Thymus (tissue), 11 donors: ENCODE measurements at regions not wholly inside any gene's neighbourhood (a gene's known extent, or its start where the extent isn't known, plus 50 kb on each side); places are given as distances from the start of the nearest gene placed in this dataset.
"Not testable (repeated sequence)": the region's sequence is repeated elsewhere in the genome, so short reads cannot be mapped to it uniquely, and the experiment has no call there.

Experiments used
- DNase-seq, 9 donors: peaks; one replicate each; pipeline ENCODE4 v3.0.0-alpha.2; 2013; ENCODE audit warnings: low spot score in 9 of 9, low read depth in 6 of 9, missing footprints in 1 of 9
- H3K27ac ChIP-seq, 2 donors: one replicate each; pipeline ENCODE4 v1.5.1; 2013; ENCODE audit warnings: control low read depth in 1 of 2, low read depth in 1 of 2, low read length in 1 of 2, mild to moderate bottlenecking in 1 of 2, moderate library complexity in 1 of 2
- H3K27me3 ChIP-seq, 2 donors: one replicate each; pipeline ENCODE4 v1.5.1; 2013; ENCODE audit warnings: low read length in 1 of 2; ENCODE audit not compliant: control insufficient read depth in 2 of 2, insufficient read depth in 1 of 2
- H3K36me3 ChIP-seq, 2 donors: one replicate each; pipeline ENCODE4 v1.5.1; 2013; ENCODE audit warnings: low read length in 1 of 2, mild to moderate bottlenecking in 1 of 2, moderate library complexity in 1 of 2; ENCODE audit not compliant: control insufficient read depth in 2 of 2, insufficient read depth in 2 of 2
- H3K4me1 ChIP-seq, 2 donors: one replicate each; pipeline ENCODE4 v1.5.1; 2013; ENCODE audit warnings: low read length in 2 of 2; ENCODE audit not compliant: control insufficient read depth in 2 of 2, insufficient read depth in 2 of 2
- H3K4me3 ChIP-seq, 2 donors: one replicate each; pipeline ENCODE4 v1.5.1; 2013; ENCODE audit warnings: low read length in 2 of 2, control low read depth in 1 of 2, mild to moderate bottlenecking in 1 of 2
- H3K9me3 ChIP-seq, 2 donors: one replicate each; pipeline ENCODE4 v1.5.1; 2013; ENCODE audit warnings: low read length in 1 of 2, mild to moderate bottlenecking in 1 of 2; ENCODE audit not compliant: control insufficient read depth in 2 of 2, insufficient read depth in 1 of 2
- WGBS: extraction: QIAGEN DNeasy Blood & Tissue Kit; methylation state at CpG from one replicate; pipeline ENCODE4 v1.1.7; 2013; 5-methylcytosine and 5-hydroxymethylcytosine counted together
- donor health status: healthy.

DNA sequence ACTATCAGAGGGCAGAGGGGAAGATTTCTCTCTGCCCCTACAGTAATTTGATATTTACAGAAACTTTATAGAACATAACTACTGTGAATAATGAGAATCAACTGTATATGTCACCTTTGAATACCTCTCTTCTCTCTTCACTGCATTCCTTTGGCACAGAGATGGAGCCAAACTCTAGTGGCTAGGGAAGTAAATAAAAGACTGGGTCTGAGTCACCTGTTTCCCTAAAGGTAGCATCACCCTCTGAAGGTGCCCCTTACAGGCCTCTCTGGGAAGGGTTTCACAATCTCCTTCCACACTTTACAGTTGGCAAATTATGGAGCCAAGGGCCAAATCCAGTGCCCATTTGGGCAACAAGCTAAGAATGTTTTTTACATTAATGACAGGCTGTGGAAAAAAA lies 81.0 kb upstream of the ZNF658 start:
- H3K9me3 ChIP-seq, H3K4me3 ChIP-seq, H3K27ac ChIP-seq, H3K27me3 ChIP-seq, H3K36me3 ChIP-seq, DNase-seq, H3K4me1 ChIP-seq: not testable (repeated sequence)

DNA sequence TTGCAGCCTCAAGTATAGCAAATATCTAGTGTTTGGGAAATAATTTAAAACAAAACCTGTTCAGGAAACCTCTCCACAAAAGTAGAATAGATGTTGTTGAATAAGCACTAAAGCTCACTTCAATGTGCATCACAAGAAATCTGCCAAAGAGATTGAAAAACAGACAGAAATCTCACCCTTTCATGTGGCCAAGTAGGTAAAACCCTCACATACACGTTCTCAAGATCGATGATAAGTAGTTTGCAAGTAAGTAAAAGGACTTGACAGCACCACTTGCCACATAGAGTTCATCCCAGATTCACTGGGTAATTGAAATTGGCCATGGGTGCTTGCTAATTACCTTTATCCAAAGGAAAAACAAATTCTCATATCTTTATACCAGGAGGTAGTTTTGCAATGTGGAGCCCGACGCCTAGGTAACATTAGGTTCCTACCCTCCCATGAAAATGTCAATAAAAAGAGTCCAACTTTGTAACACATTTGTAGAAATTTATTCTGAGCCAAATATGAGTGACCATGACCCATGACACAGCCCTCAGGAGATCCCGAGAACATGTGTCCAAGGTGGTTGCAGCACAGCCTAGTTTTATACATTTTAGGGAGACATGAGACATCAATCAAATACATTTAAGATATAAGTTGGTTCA lies 80.4 kb upstream of the ZNF658 start:
- not testable (repeated sequence) for H3K4me1 ChIP-seq, H3K4me3 ChIP-seq, DNase-seq, H3K27ac ChIP-seq, H3K27me3 ChIP-seq, H3K36me3 ChIP-seq, H3K9me3 ChIP-seq
- 72% methylated on average over 3 of the region's 5 CpGs for WGBS

GRCh38 chr9:66824169-66824568 lies 76.4 kb upstream of the ZNF658 start:
- 92% methylated on average over 6 of the region's 6 CpGs for WGBS
- not testable (repeated sequence) for DNase-seq

DNA sequence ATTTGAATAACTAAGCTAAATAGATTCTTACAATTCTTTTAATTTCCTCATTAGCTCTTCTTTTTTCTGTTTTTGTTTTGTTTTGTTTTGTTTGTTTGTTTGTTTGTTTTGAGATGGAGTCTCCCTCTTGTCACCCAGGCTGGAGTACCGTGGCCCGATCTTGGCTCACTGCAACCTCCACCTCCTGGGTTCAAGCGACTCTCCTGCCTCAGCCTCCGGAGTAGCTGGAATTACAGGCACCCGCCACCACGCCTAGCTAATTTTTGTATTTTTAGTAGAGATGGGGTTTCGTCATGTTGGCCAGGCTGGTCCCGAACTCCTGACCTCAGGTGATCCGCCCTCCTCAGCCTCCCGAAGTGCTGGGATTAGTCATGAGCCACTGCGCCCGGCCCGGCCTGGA lies 70.7 kb upstream of the ZNF658 start:
- H3K4me1 ChIP-seq, H3K9me3 ChIP-seq, H3K4me3 ChIP-seq, DNase-seq, H3K27ac ChIP-seq, H3K36me3 ChIP-seq, H3K27me3 ChIP-seq: not testable (repeated sequence)
- 95% methylated on average over 13 of the region's 13 CpGs for WGBS

More at GRCh38 chr9:66824169-66824568, 76.4 kb upstream of the ZNF658 start:
- H3K9me3 ChIP-seq, H3K27ac ChIP-seq, H3K4me1 ChIP-seq, H3K27me3 ChIP-seq, H3K36me3 ChIP-seq, H3K4me3 ChIP-seq: not testable (repeated sequence)

GRCh38 chr9:66830777-66831497 lies 69.6 kb upstream of the ZNF658 start:
- not testable (repeated sequence) for H3K4me1 ChIP-seq, DNase-seq, H3K27me3 ChIP-seq, H3K27ac ChIP-seq, H3K4me3 ChIP-seq, H3K9me3 ChIP-seq, H3K36me3 ChIP-seq
- WGBS, result 93% methylated on average over 16 of the region's 34 CpGs

- H3K36me3 ChIP-seq, DNase-seq, H3K9me3 ChIP-seq, H3K4me3 ChIP-seq, H3K4me1 ChIP-seq, H3K27ac ChIP-seq, H3K27me3 ChIP-seq: not testable (repeated sequence)
- 96% methylated on average over 5 of the region's 7 CpGs for WGBS
Observed at GRCh38 chr9:66832222-66832621, 68.3 kb upstream of the ZNF658 start.

DNA sequence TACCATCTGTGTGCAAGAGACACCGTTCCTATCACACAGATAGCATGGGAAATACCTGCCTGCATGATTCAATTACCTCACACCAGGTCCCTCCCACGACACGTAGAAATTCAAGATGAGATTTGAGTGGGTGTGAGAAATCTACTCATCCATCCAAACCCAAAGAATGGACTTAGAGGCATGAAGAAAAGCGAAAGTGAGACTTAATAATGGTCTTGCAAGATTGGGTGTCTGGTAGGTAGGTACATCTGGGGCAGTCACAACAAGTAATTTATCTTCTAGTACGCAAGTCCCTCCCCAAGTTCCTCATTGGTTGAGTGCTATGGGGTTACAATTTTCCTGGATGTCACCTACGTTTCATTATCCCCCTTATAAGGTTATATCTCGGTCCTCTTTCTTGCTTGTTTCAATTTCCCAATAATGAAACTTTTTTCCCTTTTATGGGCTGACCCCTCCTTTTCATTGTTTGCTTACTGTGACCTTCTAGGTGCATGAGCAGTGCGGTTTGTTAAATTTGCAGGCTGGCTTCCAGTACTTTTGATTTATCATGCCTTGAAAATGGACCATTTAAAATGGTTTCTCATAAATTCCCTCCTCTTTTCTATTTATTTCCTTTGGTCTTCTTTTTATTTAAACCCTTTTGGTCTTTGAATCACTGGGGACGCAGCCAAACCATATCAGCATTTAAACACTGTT lies 63.1 kb upstream of the ZNF658 start:
- H3K27ac ChIP-seq, H3K4me1 ChIP-seq, H3K36me3 ChIP-seq, H3K4me3 ChIP-seq, DNase-seq, H3K27me3 ChIP-seq, H3K9me3 ChIP-seq: not testable (repeated sequence)
- 90% methylated on average over 2 of the region's 9 CpGs for WGBS
